Gastroesophageal sphincter (tissue), 4 donors: ENCODE measurements at regions not wholly inside any gene's neighbourhood (a gene's known extent, or its start where the extent isn't known, plus 50 kb on each side); places are given as distances from the start of the nearest gene placed in this dataset.
"Not testable (repeated sequence)": the region's sequence is repeated elsewhere in the genome, so short reads cannot be mapped to it uniquely, and the experiment has no call there.

ENCODE experiments used
- ATAC-seq: fragments of 150-250 bp; one replicate; pipeline ENCODE4 v1.9.1; 2016; ENCODE audit warnings: mild to moderate bottlenecking, moderate library complexity
- H3K27ac ChIP-seq, 4 donors: fragments of 200-600 bp; sonication (generic) in 3 of 4; 1 replicate in 3 of 4; 2 replicates in 1 of 4; pipeline ENCODE4 v1.5.1; 2016 to 2019
- H3K27me3 ChIP-seq: fragments of 200-600 bp; sonication (generic); one replicate; pipeline ENCODE4 v1.5.1; 2019
- H3K36me3 ChIP-seq, 2 donors: fragments of 200-600 bp; sonication (generic); one replicate each; pipeline ENCODE4 v1.5.1; 2019; ENCODE audit warnings: control low read depth in 1 of 2
- H3K4me1 ChIP-seq, 3 donors: fragments of 200-600 bp; sonication (generic); 1 replicate in 2 of 3; 2 replicates in 1 of 3; pipeline ENCODE4 v1.5.1; 2016 to 2019; ENCODE audit warnings: control low read depth in 2 of 3
- H3K4me3 ChIP-seq, 2 donors: fragments of 200-600 bp; sonication (generic); one replicate each; pipeline ENCODE4 v1.5.1; 2019; ENCODE audit warnings: mild to moderate bottlenecking in 1 of 2, moderate library complexity in 1 of 2
- H3K9me3 ChIP-seq, 3 donors: fragments of 200-600 bp; sonication (generic); one replicate each; pipeline ENCODE4 v1.5.1; 2017 to 2019; ENCODE audit warnings: control low read depth in 2 of 3
- EP300 ChIP-seq: sonication (generic); formaldehyde crosslinking; IDR thresholded peaks from one replicate; pipeline ENCODE4 v1.6.1; 2017; ENCODE audit warnings: antibody characterized with exemption, mild to moderate bottlenecking
- POLR2A ChIP-seq, 2 donors: fragments of 450-650 bp; IDR thresholded peaks; one replicate each; pipeline ENCODE4 v1.6.1; 2017; ENCODE audit warnings: antibody characterized with exemption in 2 of 2, mild to moderate bottlenecking in 2 of 2, moderate library complexity in 1 of 2
- POLR2AphosphoS5 ChIP-seq: sonication (generic); formaldehyde crosslinking; IDR thresholded peaks from one replicate; pipeline ENCODE4 v1.6.1; 2017; ENCODE audit warnings: antibody characterized with exemption
- WGBS, 2 donors: methylation state at CpG; one replicate each; pipeline ENCODE4 v1.1.5; 2018; ENCODE audit warnings: low coverage in 1 of 2; 5-methylcytosine and 5-hydroxymethylcytosine counted together
- TF ChIP-seq, protein P1 (sequence below), 4 experiments: fragments of 200-600 bp in 2 of 4; fragments of 450-650 bp in 2 of 4; sonication (generic) in 1 of 4; IDR thresholded peaks; one replicate each; pipeline ENCODE4 v1.5.1; 2017 to 2019; ENCODE audit warnings: antibody characterized with exemption in 4 of 4, mild to moderate bottlenecking in 2 of 4, moderate library complexity in 2 of 4

DNA sequence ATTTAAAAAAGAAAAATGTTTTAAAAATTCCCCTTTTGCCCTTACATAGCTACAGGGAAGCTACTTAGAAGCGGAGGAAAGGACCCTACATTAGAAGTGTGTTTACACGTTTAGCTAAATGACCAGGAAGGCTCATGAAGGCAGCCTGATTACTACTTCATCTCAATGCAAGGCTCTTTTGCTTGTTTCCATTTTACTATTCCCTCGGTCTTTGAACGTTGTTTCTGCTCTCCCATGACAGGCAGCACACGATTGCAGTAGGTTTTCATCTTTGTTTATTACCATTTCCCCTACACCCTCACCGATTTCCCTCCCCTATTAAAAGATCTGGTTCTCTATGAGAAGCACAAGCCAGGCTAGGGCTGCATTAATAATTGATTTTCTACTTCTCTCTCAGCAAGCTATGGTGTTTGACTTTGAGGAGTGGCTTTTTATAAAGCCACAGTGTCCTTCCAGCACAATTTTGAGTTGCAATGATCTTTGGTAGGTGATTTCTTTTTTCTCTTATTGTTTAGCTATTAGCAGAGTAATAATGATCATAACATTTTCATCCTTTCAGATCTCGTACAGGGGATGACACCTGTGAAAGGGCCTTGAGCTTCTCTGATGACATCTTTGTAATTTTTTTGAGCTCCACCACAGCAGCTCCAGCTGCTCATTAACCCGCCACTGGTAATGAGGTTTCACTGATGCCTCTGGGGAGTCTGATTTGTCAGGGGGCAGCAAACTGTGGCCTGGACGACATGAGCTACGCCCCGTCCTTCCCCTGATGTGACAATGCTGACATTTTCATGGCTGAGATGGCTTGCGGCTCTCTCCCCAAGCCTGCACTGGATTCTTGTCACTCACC is 670.3 kb downstream of the UQCRFS1 start:
- H3K36me3 ChIP-seq: no peaks in the 10 kb centered on the region
- no peaks in the 10 kb centered on the region for H3K4me1 ChIP-seq
- peaks cover 0 to 5% (median 0%) of the 10 kb centered on the region in 3 donors for H3K9me3 ChIP-seq
- H3K27ac ChIP-seq: no peak overlapping the region
- no peaks in the 10 kb centered on the region for H3K27me3 ChIP-seq
- ATAC-seq: no peak
- TF ChIP-seq, protein P1, sequence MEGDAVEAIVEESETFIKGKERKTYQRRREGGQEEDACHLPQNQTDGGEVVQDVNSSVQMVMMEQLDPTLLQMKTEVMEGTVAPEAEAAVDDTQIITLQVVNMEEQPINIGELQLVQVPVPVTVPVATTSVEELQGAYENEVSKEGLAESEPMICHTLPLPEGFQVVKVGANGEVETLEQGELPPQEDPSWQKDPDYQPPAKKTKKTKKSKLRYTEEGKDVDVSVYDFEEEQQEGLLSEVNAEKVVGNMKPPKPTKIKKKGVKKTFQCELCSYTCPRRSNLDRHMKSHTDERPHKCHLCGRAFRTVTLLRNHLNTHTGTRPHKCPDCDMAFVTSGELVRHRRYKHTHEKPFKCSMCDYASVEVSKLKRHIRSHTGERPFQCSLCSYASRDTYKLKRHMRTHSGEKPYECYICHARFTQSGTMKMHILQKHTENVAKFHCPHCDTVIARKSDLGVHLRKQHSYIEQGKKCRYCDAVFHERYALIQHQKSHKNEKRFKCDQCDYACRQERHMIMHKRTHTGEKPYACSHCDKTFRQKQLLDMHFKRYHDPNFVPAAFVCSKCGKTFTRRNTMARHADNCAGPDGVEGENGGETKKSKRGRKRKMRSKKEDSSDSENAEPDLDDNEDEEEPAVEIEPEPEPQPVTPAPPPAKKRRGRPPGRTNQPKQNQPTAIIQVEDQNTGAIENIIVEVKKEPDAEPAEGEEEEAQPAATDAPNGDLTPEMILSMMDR (IDR thresholded peaks at IDR 0.05): no peak
- TF ChIP-seq POLR2AphosphoS5: no peak
- TF ChIP-seq EP300: no peak
- 59 to 70% methylated on average over 3 to 12 of the region's 12 CpGs for WGBS, 2 donors
- no peak overlapping the region for H3K4me3 ChIP-seq

DNA sequence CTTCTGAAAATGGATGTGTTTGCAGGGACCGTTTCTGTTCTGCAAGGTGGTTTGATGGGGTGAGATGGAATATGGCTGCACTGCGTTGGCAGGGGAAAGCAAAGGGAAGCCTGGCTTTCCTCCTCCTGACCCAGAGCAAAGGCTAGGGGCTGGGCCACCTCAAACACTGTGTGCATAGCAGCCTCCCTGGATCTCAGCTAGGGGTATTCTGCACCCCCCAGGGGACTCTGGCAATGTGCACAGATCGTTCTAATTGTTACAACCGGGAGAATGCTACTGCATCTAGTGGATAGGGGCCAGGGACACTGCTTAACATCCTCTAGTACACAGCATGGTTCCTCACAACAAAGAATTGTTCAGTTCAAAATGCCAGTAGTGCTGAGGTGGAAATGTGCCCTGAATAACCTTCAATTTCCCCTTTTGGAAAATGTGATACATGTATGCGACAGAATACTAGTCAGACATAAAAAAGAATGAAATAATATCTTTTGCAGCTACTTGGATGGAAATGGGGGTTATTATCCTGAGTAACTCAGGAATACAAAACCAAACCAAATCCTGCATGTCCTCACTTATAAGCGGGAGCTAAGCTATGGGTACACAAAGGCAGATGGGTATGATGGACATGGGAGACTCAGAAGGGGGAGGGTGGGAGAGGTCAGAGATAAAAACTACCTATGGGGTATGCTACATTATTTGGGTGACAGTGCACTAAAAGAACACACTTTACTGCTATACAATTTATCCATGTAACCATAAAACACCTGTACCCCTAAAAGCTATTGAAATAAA is 671.2 kb downstream of the UQCRFS1 start:
- no peak overlapping the region for H3K4me3 ChIP-seq
- ATAC-seq: no peak
- H3K9me3 ChIP-seq: peaks cover 0 to 13% (median 0%) of the 10 kb centered on the region in 3 donors
- WGBS, 2 donors: 78 to 83% methylated on average over 2 to 4 of the region's 6 CpGs
- H3K4me1 ChIP-seq: no peaks in the 10 kb centered on the region
- no peaks in the 10 kb centered on the region for H3K27me3 ChIP-seq
- no peaks in the 10 kb centered on the region for H3K36me3 ChIP-seq
- TF ChIP-seq POLR2A (IDR thresholded peaks at IDR 0.05) (no peak), EP300 (no peak)
- TF ChIP-seq, protein P1 (IDR thresholded peaks at IDR 0.05): no peak
- H3K27ac ChIP-seq: no peak overlapping the region

DNA sequence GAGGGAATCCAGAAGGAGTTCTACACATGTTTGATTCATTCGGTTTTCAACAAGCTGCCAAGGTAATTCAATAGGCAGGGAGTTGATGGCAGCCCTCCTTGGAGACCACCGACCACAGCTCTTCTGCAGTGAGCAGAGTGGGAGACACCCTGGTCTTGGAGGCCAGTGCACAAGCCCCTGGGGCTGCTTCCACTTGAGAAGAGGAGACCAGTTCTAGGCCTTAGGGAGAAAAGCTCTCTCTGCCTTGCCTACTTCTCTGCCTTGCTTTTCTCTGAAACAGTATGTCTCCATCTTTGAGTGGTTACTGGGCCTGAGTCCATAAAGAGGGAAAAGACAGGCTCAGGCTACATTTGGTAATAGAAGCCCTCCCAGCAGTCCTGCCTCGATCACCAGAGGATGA is 671.9 kb downstream of the UQCRFS1 start:
- Histone ChIP-seq H3K4me1 (no peaks in the 10 kb centered on the region), H3K27me3 (no peaks in the 10 kb centered on the region), H3K4me3 (no peak overlapping the region), H3K9me3 (peaks cover 0 to 14% (median 0%) of the 10 kb centered on the region in 3 donors), H3K27ac (no peak overlapping the region), H3K36me3 (no peaks in the 10 kb centered on the region)
- WGBS, 2 donors: 94% methylated on average over 2 of the region's 3 CpGs; no CpG with 5 or more reads in 1 of the 2 donors
- ATAC-seq: no peak
- no peak for TF ChIP-seq POLR2A (IDR thresholded peaks at IDR 0.05)
- TF ChIP-seq EP300: no peak
- TF ChIP-seq, protein P1 (IDR thresholded peaks at IDR 0.05): no peak
- TF ChIP-seq POLR2AphosphoS5: no peak

DNA sequence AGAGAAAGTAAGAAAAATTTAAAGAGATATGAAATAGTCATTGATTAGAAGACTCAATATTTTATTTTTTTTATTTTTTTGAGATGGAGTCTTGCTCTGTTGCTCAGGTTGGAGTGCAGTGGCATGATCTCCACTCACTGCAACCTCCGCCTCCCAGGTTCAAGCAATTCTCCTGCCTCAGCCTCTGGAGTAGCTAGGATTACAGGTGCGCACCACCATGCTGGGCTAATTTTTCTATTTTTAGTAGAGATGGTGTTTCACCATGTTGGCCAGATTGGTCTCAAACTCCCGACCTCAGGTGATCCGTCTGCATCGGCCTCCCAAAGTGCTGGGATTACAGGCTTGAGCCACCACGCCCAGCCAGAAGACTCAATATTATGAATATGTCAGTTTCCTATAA is 672.6 kb downstream of the UQCRFS1 start:
- not testable (repeated sequence) for H3K27ac ChIP-seq, H3K4me1 ChIP-seq, ATAC-seq, H3K36me3 ChIP-seq, H3K27me3 ChIP-seq, H3K4me3 ChIP-seq
- 86 to 95% methylated on average over 6 of the region's 6 CpGs for WGBS, 2 donors
- H3K9me3 ChIP-seq: peaks cover 0 to 14% (median 0%) of the 10 kb centered on the region in 3 donors

DNA sequence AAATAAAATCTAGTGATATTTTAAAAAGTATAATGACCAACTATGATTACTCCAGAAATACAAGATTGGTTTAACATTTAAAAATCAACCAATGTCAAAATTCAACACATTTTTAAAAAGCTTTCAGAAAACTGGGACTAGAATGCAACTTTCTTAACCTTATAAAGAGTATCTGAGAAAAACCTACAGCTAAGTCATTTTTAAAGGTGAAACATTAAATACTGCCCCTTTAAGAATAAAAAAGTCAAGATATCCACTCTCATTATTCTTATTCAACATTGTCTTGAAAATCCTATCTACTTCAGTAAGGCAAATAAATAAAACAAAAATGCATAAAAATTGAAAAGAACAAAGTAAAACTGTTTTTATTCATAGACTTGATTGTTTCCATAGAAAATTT is 673.2 kb downstream of the UQCRFS1 start:
- Histone ChIP-seq H3K27me3 (no peaks in the 10 kb centered on the region), H3K27ac (no peak overlapping the region), H3K36me3 (no peaks in the 10 kb centered on the region), H3K9me3 (peaks cover 0 to 14% (median 0%) of the 10 kb centered on the region in 3 donors), H3K4me3 (no peak overlapping the region), H3K4me1 (no peaks in the 10 kb centered on the region)
- no peak for TF ChIP-seq EP300
- TF ChIP-seq, protein P1 (IDR thresholded peaks at IDR 0.05): no peak
- no peak for TF ChIP-seq POLR2A (IDR thresholded peaks at IDR 0.05)
- TF ChIP-seq POLR2AphosphoS5: no peak
- ATAC-seq: no peak

DNA sequence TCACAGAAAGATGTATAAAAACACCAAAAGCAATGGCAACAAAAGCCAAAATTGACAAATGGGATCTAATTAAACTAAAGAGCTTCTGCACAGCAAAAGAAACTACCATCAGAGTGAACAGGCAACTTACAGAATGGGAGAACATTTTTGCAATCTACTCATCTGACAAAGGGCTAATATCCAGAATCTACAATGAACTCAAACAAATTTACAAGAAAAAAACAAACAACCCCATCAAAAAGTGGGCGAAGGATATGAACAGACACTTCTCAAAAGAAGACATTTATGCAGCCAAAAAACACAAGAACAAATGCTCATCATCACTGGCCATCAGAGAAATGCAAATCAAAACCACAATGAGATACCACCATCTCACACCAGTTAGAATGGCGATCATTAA is 674.4 kb downstream of the UQCRFS1 start:
- H3K9me3 ChIP-seq: peaks cover 0 to 14% (median 0%) of the 10 kb centered on the region in 3 donors
- not testable (repeated sequence) for H3K27me3 ChIP-seq, H3K4me1 ChIP-seq, H3K27ac ChIP-seq, H3K4me3 ChIP-seq, H3K36me3 ChIP-seq, ATAC-seq
- no CpG with 5 or more reads among the region's 2 CpGs for WGBS, 2 donors
